MM.1S (cell line): ENCODE measurements at regions not wholly inside any gene's neighbourhood (a gene's known extent, or its start where the extent isn't known, plus 50 kb on each side); places are given as distances from the start of the nearest gene placed in this dataset.

Experiments used
- CTCF ChIP-seq: fragments of 300-600 bp; sonication (generic); IDR thresholded peaks from 2 replicates; pipeline ENCODE4 v1.5.1; 2016; ENCODE audit warnings: antibody characterized with exemption, low read length, mixed read lengths
- EZH2 ChIP-seq: fragments of 300-600 bp; sonication (generic); optimal IDR thresholded peaks from 2 replicates; pipeline ENCODE3; 2017; ENCODE audit warnings: low read depth, mild to moderate bottlenecking, antibody characterized with exemption, low read length, mixed read lengths
- EZH2phosphoT487 ChIP-seq: fragments of 300-600 bp; sonication (generic); IDR thresholded peaks from 2 replicates; pipeline ENCODE4 v1.6.1; 2018; ENCODE audit warnings: antibody characterized with exemption, low read length

- TF ChIP-seq EZH2: no peak
- no peak for TF ChIP-seq CTCF
- TF ChIP-seq EZH2phosphoT487: no peak
These were observed 99.8 kb downstream of the SEPTIN7 start for GRCh38 chr7:35900651-35901050.
